G401.6 (cell line): ENCODE measurements at regions not wholly inside any gene's neighbourhood (a gene's known extent, or its start where the extent isn't known, plus 50 kb on each side); places are given as distances from the start of the nearest gene placed in this dataset.
A peak's percentile ranks its signal among the peaks of the same experiment; 100 is the strongest.
"Not testable (repeated sequence)": the region's sequence is repeated elsewhere in the genome, so short reads cannot be mapped to it uniquely, and the experiment has no call there.

Source experiments
- FAIRE-seq: peaks from 2 replicates; lab custom pipeline; 2012; peaks lifted over from hg19 to GRCh38; lab: Jason Lieb, UNC

DNA sequence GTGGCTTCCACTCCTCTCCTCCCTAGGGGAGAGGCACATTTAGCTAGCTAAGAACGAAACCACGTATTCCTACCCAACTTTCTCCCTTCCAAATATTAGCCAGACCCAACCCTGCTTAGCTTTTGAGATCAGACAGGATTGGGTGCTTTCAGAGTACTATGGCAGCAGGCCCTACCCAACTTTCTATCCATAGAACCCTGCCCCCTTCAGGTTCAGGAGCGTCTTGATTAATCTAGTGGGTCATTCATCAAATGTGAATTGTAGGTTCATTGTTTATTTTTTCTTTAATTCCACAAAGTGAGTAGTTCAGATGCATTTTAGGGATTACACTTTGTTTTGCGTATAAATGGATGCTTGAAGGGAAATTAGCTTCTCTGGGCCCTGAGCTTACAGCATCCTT is 188.3 kb downstream of the MIB1 start:
- FAIRE-seq = no peak

DNA sequence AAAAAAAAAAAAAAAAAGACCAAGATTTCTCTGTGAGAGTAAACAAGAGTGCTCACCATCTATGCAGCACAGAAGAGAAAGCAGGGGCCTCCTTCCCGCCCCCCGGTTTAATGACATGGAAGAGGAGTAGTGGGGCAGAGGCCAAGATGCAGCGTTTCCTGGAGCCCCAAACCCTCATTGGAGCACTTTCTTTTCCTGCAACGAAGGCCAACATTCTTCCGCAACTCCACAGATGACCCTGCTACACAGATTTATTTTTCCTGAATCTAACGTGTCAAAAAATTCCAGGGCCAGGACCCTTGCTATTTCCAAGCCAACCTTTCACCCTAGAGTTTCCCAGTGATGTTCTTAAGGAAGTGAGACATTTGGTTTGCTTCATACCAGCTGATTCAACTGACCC is 189.6 kb downstream of the MIB1 start:
- no peak for FAIRE-seq

DNA sequence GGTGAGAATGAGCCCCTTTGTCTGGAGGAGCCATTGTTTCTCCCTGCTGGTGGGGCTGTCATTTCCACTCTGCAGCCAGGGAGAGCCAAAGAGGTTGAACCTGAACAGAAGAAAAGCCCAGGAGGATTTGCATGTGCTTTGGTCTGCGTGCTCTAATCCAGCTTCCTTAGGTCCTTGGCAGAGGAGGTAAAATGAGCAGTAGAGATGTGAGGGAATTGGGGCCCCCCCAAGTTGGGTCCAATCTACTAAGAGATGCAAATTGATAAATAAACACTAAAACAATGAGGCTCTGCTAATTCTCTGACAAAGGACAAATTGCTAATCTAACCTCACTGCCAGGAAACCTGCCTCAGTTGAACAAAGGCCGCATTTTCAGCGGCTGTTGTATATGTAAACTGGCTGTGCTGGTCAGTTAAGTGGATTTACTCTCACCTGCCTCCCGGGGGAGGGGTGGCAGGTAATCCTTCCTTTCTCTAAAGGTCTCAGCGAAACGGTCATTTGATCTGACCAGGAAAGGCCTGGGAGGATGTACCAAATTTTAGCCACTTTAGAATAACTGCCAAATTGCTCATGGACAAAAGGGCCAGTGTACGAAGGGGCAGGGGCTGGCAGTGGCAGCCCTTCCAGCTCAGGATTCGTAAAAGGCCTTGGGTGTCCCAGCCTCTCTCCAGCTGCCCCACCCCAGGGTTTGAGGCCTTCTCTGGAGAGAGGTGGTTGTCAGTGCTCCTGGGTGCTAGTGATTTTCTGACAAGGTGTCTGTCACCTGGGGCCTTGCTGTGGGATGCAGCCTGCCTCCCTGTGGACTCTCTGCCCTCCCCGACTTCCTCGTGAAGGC is 193.6 kb downstream of the MIB1 start:
- no peak for FAIRE-seq

DNA sequence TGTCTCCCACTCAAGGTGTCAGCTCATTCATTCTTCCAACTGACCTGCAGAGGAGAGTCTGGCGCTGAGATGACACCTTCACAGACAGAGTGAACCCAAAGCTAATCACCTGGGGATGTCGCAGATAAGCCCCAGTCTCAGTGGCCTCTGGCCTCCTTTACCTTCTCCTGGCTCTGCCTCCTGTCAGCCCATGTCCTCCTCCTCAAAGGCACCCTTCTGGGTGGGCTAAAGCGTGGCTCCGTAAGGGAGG is 194.1 kb downstream of the MIB1 start:
- no peak for FAIRE-seq

DNA sequence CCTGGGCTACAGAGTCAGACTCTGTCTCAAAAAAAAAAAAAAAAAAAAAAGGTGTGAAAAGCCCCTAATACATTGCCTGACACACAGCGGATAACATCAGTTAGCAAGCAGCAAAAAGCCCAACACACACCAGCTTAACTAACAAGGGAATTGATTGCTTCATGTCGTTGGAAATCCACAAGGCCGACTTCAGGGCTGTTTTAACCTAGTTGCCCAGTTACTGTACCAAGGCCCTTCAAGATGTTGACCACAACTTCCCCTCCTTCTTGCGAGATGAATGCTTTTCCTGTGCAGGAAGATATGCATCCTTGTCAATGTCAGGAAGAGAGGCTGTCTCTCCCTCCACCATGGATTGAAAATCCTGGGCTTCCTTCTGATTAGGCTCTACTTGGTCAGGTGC is 202.9 kb downstream of the MIB1 start:
- FAIRE-seq = no peak

DNA sequence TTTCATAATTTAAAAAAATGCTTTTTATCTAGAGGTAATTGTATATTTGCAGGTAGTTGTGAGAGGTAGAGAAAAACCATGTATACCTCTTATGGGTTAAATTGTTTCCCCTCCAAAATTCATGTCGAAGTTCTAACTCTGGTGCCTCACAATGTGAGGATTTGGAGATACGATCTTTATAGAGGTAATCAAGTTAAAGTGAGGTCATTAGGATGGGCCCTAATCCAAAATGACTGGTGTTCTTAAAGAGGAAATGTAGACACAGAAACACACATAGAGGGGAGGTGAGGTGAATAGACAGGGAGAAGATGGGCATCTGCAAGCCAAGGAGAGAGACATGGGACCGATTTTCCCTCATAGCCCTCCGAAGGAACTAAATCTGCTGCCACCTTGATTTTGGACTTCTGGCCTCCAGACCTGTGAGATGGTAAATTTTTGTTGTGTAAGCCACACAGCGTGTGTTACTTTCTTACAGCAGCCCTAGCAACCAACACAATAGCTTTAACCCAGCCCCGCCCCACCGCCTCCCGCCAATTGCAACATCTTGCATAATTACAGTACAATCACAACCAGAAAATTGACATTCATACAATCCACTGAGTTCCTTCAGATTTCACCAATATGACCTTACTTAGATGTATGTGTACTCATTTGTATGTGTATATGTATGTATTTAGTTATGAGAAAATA is 208.9 kb downstream of the MIB1 start:
- no peak for FAIRE-seq

DNA sequence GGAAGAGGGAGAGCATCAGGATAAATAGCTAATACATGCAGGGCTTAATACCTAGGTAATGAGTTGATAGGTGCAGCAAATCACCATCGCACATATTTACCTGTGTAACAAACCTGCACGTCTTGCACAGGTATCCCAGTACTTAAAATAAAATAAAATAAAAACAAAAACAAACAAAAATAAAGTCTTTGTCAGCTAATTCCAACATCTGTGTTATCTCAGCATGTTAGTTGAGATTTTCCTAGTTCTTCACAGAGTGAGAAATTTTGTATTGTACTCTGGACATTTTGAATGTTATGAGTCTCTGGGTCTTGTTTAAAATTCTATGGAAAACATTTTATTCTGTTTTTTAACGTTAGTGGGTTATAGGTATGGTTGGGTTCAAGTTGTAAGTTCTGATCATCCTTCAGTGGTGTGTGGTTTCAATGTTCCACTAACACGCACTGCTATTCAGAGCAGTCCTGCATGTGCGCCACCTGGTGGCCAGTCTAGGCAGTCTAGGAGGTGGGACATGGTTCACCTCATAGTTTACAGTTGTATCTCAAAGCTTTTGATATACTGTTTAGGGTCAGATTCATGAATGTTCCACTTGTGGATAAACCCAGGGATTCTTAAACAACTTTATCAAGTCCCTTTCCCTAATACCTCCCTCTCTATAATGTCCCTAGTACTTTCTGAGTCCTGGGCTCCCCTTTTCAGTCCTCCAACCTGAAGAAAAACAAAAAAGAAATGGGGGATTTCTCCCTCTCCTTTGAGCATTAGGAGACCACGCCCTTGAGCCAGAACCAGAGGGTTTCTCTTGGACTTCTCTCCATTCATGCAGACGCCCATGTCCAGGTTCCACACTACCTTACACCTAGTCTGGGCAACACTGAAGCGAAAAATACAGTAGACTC is 213.4 kb upstream of the GATA6 start:
- peak; percentile 88 for FAIRE-seq

DNA sequence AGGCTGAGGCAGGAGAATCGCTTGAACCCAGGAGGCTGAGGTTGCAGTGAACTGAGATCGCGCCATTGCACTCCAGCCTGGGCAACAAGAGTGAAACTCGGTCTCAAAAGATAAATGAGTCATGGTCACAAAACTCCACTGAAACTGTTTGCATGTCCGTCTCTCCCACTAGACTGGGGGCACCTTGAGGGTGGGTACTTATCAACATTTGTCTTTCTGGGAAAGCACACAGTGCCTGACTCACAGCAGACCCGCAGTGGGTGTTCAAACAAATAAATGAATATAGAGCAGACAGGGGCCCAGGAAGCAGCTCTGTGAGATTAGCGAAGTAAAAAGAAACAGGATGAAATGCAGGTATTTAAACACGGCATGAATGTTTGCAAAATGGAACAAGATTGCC is 211.1 kb upstream of the GATA6 start:
- no peak for FAIRE-seq

DNA sequence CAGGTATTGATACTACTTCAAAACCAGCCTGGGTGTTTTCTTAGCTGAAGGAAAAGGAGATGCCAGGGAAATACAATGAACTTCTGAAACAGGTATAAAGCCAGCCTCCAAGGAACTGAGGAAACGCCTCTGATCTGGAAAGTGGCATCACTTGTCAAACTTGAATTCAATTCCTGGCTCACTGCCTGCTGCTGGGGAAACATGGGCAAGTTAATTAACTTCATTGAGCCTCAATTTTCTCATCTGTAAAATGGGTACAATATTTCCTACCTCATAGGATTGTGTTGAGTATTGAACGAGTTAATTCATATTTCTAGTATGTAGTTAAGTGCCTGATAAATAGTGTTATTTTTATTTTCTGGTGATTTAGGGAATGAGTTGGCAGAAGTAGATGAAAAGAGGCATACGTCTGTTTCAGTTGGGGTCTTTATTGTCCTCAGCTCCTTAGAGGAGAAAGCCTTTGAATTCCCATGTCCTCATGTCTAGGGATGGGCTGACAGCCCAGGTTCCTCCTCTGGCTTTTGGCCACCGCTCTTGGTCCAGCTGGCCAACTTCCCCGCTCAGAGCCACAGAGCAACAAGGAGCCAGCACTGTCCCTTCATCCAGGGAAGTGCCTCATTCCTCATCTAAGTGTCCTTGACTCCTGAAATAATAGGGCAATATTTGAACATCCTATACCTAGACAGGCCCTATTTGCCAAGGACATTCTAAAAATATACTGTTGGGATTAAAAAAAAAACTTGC is 210.5 kb upstream of the GATA6 start:
- no peak for FAIRE-seq

DNA sequence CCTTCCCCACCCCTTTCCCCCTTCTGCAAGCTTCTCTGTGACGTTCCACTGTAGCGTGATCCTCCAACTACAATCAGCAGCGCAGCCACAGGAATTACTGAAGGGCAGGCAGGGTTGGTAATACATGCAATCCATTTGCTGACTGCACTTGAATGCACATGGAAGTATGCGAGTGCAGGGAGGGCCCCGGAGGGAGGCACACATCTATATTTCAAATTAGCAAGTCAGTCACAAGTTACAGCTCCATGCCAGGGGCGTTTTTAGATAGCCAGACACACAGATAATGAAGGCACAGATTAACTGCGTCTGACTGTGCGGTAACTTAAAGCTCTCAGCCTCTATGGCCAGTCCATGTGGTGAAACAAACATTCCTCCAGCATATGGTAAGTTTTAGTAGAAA is 209.2 kb upstream of the GATA6 start:
- no peak for FAIRE-seq

DNA sequence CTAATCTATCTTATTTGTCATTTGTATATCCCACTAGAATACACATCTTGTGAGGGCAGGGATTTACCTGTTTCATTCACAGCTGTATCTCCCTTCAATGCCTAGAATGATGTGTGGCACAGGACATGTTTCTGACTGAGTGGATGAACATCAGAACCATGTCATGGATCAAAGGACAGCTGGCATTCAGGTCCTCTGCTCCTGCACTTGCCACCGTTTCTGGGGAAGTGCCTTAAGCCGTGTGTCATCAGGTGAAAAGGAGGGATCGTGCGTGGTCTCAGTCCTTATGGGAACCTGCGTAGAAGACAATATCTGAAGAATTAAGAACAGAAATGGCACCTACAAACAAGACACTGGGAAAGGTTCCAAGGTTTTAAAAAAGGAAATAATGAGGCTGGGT is 206.1 kb upstream of the GATA6 start:
- no peak for FAIRE-seq

DNA sequence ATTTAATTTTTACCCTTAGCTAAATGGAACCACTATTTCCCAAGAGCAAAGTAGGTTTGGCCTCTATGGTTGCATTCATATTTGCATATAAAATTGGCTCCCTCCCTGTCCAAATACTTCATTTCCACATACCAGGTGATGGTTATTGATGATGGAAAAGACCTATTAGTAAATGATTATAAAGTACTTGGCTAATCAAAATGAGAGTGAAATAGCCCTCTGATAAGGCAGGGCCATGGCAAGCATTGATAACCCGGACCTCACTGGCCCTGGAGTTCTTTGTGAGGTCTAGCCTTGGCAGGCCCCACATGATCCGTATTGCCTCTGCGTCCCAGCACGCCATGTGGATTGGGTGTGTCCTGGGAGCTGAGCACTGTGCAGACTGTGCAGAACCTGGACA is 201.1 kb upstream of the GATA6 start:
- no peak for FAIRE-seq

DNA sequence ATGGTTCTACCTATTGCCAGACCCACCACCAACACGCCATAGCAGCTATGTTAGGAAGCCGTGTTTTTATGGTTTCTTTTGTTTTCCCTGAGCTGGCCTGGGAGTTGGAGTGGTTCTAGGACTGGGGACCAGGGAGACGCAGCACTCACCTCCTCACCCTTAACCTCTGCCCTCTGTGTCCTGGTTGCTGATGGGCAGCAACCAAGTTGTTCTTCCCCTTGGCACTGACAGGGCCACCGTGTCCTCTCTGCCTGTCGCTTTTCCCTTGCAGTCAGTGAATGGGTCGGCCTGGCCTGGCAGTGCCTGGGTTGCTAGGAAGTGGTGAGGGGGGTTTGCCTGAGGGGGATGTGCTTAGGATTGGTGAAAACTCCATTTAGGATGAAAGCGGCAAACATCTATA is 197.1 kb upstream of the GATA6 start:
- FAIRE-seq = no peak

DNA sequence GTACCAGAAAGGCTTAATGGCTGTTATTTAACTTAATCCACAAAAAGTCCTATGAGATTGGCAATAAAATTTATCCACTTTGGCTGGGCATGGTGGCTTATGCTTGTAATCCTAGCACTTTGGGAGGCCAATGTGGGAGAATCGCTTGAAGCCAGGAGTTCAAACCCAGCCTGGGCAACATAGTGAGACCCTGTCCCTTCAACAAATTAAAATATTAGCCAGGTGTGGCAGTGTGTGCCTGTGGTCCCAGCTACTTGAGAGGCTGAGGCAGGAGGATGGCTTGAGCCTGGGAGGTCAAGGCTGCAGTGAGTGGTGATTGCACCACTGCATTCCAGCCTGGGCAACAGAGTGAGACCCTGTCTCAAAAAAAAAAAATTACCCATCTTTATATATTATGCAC is 193.4 kb upstream of the GATA6 start:
- not testable (repeated sequence) for FAIRE-seq

DNA sequence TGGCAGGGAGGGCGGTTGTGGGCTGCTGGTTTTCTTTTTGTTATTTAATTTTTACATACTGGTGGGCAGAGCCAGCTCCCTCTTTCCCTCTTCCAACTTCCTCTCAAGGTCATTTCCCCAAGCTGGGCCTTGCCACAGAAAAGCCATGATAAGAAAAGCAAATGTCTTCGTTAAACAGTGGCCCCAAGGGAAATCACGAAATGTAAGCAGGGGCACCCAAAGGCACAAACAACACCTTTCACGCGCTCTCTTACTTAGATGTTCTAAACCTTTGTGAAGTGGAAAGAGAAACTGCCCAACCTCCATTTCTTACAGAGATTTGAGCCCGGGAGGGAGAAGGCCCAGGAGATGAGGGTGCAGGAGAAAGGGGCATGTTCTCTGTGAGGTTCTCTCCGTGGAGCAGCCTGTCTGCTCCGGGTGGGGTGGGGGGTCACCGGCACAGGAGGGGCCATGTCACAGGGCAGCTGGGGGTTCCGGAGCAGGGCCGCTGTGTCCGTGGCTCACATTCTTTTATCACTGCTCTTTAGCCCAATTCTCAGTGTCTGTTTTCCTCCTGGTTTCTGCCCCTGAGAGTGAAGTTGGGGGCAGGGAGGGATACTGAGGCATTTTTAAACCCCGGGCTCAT is 190.7 kb upstream of the GATA6 start:
- no peak for FAIRE-seq

DNA sequence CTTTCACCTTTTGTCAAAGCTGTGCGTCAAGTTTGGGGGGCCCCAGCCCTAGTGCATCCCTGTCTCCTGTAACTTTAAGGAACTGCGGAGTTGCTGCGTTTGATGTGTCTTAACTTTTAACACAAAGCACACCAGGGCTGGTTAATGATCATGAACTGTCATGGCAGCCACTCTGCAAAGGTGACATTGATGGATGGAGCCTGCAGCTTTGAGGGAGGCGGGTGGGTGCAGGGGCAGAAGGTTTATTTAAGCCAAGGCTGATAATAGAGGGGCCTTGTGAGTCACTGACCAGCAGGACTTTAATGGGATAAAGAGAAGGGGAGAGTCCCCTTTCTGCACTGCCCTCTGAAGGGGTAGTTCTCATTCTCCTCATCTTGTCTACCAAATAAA is 190.2 kb upstream of the GATA6 start:
- no peak for FAIRE-seq

DNA sequence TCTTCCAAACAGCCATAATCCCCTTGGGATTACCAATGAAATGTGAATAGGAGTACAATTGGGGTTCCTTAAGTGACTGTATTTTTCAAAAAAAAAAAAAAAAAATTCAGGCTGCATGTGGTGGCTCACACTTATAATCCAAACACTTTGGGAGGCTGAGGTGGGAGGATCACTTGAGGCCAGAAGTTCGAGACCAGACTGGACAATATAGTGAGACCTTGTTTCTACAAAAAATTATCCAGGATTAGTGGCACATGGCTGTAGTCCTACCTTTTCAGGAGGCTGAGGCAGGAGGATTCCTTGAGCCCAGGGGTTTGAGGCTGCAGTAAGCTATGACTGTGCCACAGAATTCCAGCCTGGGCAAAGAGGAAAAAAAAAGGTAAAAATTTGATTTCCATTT is 189.6 kb upstream of the GATA6 start:
- FAIRE-seq = no peak

DNA sequence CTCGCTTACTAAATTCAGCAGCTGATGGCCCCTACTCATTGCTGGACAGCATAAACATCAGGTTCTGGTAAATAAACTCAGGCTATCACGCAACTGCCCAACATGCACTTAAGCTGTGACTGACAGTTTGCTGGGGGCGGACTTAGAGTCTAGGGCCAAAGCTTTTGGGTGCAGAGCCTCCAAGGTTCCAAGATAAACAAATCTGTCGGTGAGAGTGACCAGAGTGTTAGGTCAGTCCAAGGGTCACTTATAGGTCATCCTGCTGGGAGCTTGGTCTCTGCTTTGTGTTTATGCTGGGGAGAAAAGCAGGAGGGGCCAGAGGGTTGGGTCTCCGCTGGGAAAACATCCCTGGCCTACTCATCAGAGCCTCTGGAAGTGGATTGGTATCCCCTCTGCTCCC is 188.6 kb upstream of the GATA6 start:
- FAIRE-seq = no peak

DNA sequence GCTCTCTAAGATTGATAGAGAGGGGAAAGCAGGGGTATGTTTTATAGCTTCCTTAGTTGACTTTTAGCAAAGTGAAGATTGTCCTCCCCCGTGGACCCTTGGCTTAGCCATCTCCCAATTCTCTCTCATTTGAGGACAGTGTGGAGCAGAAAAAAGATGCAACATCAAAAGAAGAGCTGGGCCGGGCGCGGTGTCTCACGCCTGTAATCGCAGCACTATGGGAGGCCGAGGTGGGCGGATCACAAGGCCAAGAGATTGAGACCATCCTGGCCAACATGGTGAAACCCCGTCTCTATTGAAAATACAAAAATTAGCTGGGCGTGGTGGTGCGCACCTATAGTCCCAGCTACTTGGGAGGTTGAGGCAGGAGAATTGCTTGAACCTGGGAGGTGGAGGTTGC is 187.9 kb upstream of the GATA6 start:
- not testable (repeated sequence) for FAIRE-seq

DNA sequence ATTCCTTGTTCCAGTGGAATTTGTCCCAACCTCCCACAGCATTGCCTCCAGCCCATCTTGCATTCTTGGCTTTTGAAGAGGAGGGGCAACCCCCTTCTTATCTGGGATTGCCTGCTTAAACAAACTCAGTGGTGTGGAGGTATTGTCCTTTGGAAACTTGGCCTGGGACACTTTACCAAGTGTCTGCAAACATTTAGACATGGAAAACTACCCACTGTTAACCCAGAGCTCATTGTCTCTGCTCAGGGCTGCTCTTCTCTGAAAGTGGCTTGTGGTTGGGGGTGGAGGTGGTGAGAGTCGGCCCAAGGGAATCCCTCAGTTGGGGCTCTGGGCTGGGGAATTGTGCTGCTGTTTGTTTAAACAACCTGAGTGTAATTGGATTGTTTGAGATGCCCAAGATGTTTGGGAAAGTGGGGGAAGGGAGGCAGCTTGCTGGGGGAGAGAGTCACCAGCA is 178.3 kb upstream of the GATA6 start:
- no peak for FAIRE-seq

DNA sequence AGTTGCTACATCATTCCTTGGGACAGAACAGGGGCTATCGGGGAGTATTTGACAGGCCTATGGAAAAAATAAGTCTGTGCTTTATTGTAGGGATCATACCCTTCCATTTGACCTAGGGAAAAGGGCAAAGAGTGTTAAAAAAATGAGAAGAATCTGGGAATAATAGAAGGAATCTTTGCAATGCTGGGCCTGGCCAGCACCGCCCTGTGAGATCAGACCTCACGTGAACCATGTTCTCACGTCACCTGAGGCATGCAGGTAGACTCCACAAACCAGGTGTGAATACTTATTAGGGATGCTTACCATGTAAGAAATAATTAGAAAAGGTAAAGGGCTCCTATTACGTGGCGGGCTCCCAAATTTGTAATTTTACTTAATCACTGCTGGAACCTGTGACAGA is 177.5 kb upstream of the GATA6 start:
- peak; percentile 31 for FAIRE-seq

DNA sequence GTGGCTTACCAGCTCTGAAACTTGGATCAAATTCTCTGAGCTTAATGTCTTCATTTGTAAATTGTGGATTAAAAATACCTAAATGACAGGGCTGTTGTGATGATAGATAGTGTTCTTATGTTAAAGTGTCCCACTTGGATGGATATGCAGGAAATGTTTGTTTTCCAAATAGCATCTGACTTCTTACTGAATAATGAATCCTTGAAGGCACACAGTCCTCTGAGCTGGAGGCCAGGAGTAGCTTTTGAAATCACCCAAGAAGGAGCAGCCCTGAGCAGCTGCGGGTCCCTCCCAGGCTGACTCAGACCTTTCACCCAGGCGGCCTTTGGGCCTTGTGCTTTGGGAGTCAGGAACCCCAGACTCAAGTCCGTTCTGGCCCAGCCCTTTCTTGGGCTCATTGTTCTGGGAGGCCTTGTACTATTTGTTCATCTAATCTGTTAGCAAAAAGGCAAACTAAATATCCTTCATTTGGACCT is 173.0 kb upstream of the GATA6 start:
- FAIRE-seq = no peak
